RKO (cell line): ENCODE measurements at regions not wholly inside any gene's neighbourhood (a gene's known extent, or its start where the extent isn't known, plus 50 kb on each side); places are given as distances from the start of the nearest gene placed in this dataset.
A peak's percentile ranks its signal among the peaks of the same experiment; 100 is the strongest.
"Not testable (repeated sequence)": the region's sequence is repeated elsewhere in the genome, so short reads cannot be mapped to it uniquely, and the experiment has no call there.

Experiments
- DNase-seq: peaks from one replicate; pipeline ENCODE4 v3.0.0-alpha.2; 2016; ENCODE audit warnings: low spot score

- DNase-seq = no peak
Observed at GRCh38 chr16:25637236-25637635, 54.5 kb upstream of the HS3ST4 start.

DNA sequence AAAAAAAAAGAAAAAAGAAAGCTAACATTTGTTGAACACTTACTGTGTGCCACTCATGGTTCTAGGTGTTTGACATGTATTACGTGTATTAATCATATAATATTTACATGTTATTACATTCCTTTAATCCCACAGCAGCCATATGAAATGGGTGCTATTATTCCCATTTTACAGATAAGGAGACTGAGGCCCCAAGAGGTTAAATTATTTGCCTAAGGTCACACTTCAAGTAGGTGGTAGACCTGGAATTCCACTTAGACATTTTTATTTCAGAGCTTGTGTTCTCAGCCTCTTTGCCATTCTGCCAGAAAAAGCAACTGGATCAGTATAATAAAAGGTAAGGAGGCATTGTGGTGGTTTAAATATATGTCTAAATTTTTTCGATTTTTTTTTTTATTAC lies 55.1 kb upstream of the HS3ST4 start:
- no peak for DNase-seq

GRCh38 chr16:25635454-25635853 lies 56.3 kb upstream of the HS3ST4 start:
- no peak for DNase-seq

DNA sequence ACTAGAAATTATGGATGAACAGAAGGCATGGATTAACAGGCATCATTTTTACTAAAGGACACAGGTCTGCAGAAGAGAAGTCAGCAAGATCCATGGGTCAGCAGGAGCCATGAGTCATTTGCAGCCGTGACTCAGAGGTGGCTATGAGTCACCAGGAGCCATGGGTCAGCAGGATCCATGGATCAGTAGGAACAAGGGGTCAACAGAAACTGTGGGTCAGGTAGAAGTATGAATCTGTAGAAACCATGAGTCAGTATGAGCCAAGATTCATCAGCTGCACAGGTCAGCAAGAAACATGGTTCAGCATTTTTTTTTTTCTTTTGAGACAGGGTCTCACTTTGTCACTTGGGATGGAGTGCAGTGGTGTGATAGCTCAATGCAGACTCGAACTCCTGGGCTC lies 58.2 kb upstream of the HS3ST4 start:
- peak; percentile 83 for DNase-seq

DNA sequence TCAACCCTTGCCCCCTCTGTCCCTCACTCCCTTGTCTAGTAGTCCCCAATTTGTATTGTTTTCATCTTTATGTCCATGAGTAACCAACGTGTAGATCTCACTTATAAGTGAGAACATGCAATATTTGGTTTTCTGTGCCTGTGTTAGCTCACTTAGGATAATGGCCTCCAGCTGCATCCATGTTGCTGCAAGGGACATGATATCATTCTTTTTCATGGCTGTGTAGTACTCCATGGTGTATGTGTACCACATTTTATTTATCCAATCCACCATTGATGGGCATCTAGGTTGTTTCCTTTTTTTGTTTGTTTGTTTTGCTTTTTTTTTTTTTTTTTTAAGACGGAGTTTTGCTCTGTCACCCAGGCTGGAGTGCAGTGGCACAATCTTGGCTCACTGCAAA lies 63.0 kb upstream of the HS3ST4 start:
- no peak for DNase-seq

GRCh38 chr16:25627641-25628040 lies 64.1 kb upstream of the HS3ST4 start:
- no peak for DNase-seq

GRCh38 chr16:25626172-25626571 lies 65.6 kb upstream of the HS3ST4 start:
- peak; percentile 8 for DNase-seq

DNA sequence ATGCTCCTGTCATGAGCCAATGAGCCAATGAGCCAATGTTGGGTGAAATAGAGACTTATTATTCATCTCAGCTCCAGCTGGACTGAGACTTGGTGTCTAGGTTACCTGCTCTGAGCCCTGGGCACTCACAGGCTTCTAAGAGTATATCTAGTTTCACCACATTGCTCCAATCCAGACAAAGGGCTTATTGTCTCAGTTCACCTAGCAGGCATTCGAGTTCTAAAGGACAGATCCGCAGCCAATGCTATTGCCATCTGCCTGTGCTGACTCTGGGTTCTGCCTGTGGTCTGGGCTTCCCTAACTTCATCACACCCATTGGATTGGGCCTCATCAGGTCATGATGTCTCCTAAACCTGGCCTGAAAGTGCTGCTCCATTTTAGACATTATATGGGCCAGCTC lies 66.1 kb upstream of the HS3ST4 start:
- DNase-seq = no peak

GRCh38 chr16:25614716-25615265 lies 77.0 kb upstream of the HS3ST4 start:
- DNase-seq = no peak

GRCh38 chr16:25613931-25614330 lies 77.8 kb upstream of the HS3ST4 start:
- DNase-seq = no peak

DNA sequence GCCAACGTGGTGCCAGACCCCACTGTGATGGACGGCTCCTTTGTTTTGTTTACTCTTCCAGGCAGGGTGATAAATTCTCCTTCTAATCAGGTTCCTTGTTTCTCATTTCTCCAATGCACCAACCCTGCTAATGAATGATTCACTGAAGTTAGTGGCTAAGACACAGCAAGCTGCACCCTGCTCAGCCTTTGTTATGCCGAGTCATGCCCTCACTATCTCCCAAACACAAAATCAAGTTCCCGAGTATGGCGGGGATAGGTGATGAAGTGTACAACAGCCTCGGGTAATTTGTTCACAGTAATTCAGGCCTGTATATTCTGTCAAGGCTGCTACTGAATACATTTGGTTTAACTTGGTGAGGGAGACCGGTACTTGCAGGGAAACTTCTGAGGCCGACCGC lies 83.8 kb upstream of the HS3ST4 start:
- no peak for DNase-seq

DNA sequence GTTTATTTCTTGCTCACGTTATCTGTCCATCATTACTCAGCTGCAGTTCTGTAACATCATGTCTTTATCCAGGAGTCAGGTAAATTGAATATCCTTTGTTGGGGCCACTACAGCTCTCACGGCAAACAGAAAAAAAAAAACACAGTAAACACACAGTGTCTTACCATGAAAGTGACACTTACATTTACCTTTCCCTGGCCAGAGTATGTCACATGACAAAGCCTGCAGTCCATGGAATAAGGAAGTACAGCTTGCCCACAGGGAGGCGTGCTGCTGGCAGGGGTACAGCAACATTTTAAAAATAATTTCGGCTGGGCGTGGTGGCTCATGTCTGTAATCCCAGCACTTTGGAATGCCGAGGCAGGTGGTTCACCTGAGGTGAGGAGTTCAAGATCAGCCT lies 85.7 kb upstream of the HS3ST4 start:
- DNase-seq = no peak

DNA sequence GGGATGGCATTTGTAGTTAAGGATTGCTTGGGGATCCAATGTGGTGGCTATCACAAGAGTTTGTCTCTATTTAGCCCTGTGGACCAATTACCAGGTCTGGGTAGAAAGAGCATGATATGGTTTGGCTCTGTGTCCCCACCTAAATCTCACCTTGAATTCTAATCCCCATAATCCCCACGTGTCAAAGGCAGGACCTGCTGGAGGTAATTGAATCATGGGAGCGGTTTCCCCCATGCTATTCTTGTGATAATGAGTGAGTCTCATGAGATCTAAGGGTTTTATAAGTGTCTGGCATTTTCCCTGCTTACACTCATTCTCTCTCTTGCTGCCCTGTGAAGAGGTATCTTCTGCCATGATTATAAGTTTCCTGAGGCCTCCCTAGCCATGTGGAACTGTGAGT lies 86.4 kb upstream of the HS3ST4 start:
- DNase-seq = no peak

GRCh38 chr16:25601306-25601705 lies 90.5 kb upstream of the HS3ST4 start:
- not testable (repeated sequence) for DNase-seq

- no peak for DNase-seq
Observed at GRCh38 chr16:25596194-25596593, 95.6 kb upstream of the HS3ST4 start.

DNA sequence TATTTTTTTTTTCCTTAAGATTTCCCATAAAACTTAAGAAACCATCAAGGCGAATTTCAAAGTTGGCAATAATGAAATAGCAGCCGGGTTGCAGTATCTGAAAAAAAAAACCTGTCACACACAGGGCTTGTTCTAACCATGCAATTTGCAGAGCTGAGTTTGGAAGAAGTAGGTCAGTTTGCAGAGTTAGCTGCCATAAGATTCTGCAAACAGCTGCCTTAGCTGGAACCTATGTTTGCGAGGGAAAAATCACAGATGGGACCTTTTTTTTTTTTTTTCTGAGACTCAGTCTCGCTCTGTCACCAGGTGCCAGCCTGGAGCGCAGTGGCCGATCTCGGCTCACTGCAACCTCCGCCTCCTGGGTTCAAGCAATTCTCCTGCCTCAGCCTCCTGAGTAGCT lies 98.5 kb upstream of the HS3ST4 start:
- DNase-seq = no peak

DNA sequence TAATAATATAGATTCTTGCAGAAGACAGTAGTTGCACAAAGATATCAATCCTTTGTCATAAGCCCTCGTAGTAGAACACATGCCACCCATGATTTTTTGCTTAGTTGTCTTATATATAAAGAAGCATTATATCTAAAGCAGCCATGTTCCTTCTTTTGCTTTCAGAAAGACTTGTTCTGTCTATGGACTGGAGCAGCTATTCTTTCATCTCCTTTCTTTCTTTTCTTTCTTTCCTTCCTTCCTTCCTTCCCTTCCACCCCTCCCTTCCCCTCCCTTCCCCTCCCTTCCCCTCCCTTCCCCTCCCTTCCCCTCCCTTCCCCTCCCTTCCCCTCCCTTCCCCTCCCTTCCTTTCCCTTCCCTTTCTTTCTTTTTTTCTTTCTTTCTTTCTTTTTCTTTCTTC lies 104.0 kb upstream of the HS3ST4 start:
- no peak for DNase-seq

- DNase-seq = no peak
Observed at GRCh38 chr16:25586826-25587225, 104.9 kb upstream of the HS3ST4 start.

DNA sequence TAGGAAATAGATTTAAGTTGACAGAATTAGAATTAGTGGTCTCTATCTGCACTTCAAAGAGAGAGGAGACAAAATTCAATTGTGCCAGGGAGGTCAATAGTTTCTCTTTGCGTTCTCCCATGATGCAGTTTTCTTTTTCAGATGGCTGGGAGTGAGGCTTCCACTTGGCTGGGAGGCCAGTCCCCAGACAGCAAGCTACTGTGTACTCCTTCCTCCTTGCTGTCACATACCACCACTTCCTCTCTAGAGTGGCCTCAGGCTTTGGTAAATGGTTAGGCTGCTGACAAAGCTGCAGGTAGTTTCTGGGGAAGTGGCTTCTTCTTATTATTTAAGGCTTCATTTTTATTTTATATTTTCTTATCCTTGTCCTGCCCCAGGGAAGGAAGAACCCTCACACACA lies 106.2 kb upstream of the HS3ST4 start:
- no peak for DNase-seq

GRCh38 chr16:25580041-25580440 lies 111.7 kb upstream of the HS3ST4 start:
- DNase-seq = no peak

GRCh38 chr16:25575363-25575762 lies 116.4 kb upstream of the HS3ST4 start:
- DNase-seq = no peak

DNA sequence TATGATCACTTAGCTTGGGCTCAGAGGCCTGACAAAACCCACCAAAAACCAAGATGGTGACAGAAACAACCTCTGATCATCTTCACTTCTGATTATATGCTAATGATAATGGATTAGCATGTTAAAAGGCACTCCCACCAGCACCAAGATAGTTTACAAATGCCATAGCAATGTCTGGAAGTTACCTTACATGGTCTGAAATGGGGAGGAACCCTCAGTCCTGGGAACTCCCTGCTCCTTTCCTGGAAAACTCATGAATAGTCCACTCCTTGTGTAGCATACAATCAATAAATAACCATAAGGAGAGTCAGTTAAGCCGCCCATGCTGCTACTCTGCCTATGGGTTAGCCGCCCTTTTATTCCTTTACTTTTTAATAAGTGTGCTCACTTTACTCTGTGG lies 120.0 kb upstream of the HS3ST4 start:
- DNase-seq = no peak

GRCh38 chr16:25570131-25570530 lies 121.6 kb upstream of the HS3ST4 start:
- DNase-seq = no peak

- no peak for DNase-seq
Observed at GRCh38 chr16:25568991-25569390, 122.8 kb upstream of the HS3ST4 start.

DNA sequence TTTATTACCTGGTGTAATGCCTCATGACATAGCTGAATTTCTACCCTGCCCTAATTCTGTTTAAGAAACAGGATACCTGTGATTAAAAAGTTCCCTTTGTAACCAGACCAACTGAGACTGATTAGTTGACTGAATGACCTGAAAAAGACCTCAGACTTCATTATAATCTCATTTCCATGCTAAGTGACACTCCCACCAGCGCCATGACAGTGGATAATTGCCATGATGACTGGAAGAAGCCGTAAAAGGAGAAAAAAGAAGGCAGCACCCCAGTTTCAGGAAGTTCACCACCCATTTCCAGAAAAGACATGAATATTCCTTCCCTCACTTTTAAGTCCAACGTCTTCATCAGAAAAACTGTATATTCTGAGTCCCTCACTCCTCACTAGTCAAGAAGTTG lies 125.6 kb upstream of the HS3ST4 start:
- DNase-seq = no peak
